Astrocyte of the cerebellum (primary cell): ENCODE measurements at regions not wholly inside any gene's neighbourhood (a gene's known extent, or its start where the extent isn't known, plus 50 kb on each side); places are given as distances from the start of the nearest gene placed in this dataset.
"Not testable (repeated sequence)": the region's sequence is repeated elsewhere in the genome, so short reads cannot be mapped to it uniquely, and the experiment has no call there.

Source experiments
- DNase-seq: peaks from one replicate; pipeline ENCODE4 v3.0.0-alpha.2; 2011; ENCODE audit warnings: low read depth
- H3K4me3 ChIP-seq: 2 replicates; pipeline ENCODE4 v1.5.1; 2011; ENCODE audit warnings: mild to moderate bottlenecking, low read depth, low read length, moderate library complexity
- in situ Hi-C: cut with HindIII; loops from 2 replicates; pipeline ENCODE4 v1.10.0; 2017; ENCODE audit warnings: low sequenced_read_pairs

GRCh38 chr9:62827957-62828907 is 1638.4 kb downstream of the SPATA31A7 start:
- DNase-seq, H3K4me3 ChIP-seq, in situ Hi-C loops: not testable (repeated sequence)

DNA sequence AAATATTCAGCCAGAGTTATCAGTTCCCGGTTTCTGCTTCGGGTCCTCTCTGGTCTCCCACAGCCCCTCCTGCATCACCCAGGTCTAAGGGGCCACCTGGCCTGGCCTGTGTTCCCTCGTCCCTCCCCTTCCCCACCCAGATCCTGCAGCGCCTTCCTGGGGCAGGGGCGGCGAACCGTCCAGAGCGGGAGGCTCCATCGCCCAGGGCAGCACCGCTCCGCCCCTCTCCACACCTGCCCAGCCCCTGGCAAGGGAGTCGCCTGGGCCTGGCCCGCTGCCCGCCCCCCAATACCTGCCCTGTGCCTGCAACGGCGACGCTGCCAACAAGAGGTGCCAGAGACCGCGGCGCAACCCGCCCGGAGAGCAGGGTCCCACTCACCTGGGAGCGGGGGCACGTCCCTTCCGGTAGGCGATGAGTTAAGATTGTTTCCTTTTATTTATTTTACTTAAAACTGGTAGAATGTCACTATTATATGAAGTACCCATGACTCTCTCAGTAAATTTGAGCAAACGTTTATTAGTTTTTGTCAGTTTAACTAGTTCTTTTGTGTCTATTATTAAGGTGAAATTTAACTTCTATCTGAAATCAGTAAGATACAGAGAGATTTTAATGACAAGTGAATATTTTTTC is 1641.1 kb downstream of the SPATA31A7 start:
- H3K4me3 ChIP-seq, in situ Hi-C loops, DNase-seq: not testable (repeated sequence)

GRCh38 chr9:62833323-62834200 is 1643.7 kb downstream of the SPATA31A7 start:
- H3K4me3 ChIP-seq, in situ Hi-C loops, DNase-seq: not testable (repeated sequence)

DNA sequence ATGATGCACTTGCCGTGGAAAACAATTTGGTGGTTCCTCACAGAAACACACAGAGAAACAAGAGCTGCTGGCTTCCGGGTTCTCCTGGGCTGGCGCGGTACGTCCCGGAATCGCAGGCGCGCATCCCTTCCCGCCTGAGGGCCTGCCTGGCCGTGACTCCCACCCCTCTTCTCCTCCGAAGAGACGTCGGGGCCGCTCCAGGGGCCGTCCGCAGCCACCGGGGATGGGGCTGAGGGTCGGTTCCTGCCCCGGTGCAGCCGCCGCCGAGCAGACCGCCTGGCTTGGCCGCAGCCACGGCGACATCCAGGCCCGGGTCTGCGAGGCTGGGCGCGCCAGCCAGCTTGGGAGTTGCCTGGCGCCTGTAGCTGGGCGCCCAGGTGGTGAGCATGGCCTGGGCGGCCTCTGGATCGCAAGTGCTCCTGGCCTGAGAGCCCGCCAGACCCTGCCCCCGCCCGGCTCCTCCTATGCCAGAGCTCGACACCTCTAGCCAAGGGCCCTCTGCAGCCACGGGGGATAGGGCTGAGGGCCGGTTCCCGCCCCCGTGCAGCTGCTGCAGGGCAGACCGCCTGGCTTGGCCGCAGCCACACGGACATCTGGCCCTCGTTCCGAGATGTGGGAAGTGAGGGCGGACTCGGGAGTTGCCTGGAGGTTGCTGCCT is 1647.5 kb downstream of the SPATA31A7 start:
- H3K4me3 ChIP-seq: peak overlapping the region; percentile 30
- in situ Hi-C loops, DNase-seq: not testable (repeated sequence)

DNA sequence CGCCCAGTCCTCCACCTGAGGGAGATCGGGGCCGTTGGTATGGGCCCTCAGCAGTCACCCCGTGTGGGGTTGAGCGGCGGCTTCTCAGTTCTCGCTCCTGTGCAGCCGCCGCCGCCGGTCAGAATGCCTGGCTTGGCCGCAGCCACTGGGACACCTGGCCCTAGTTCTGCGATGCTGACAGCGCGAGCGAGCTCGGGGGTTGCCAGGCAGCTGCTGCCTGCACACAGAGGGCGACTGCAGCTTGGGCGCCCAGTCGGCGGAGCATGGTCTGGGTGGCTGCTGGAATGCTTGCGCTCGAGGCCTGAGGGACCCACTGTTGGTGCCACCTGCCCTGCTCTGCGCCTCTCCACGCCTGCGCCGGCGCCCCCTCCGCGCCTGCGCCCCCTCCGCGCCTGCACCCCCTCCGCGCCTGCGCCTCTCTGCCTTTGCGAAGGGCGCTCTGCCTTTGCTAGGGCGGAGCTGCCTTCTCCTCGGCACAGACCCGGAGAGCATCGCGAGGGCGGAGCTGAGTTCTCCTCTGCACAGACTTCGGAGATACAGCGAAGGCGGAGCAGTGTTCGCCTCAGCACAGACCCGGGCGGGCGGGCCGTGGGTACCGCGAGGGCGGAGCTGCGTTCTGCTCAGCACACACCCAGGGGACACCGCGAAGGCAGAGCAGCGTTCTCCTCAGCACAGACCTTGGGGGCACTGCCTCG is 1648.3 kb downstream of the SPATA31A7 start:
- in situ Hi-C loops: not testable (repeated sequence)
- peak; percentile 52 for DNase-seq
- peak overlapping the region; percentile 43 for H3K4me3 ChIP-seq

DNA sequence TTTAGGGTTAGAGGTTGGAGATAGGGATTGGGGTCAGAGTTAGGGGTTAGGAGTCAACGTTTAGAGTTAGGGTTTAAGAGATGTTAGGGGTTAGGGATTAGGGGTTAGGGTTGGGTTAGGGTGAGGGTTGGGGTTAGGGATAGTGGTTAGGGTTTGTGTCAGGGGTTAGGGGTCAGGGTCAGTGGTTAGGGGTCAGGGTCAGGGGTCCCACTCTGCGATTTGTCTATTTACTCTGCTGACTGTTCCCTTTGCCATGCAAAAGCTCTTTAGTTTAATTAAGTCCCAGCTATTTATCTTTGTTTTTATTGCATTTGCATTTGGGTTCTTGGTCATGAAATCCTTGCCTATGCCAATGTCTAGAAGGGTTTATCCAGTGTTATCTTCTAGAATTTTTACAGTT is 1649.3 kb downstream of the SPATA31A7 start:
- DNase-seq, in situ Hi-C loops, H3K4me3 ChIP-seq: not testable (repeated sequence)

- DNase-seq, in situ Hi-C loops, H3K4me3 ChIP-seq: not testable (repeated sequence)
These were observed 1653.3 kb downstream of the SPATA31A7 start for GRCh38 chr9:62843145-62843544.

GRCh38 chr9:62843706-62844290 is 1654.0 kb downstream of the SPATA31A7 start:
- in situ Hi-C loops, DNase-seq, H3K4me3 ChIP-seq: not testable (repeated sequence)

- DNase-seq, H3K4me3 ChIP-seq, in situ Hi-C loops: not testable (repeated sequence)
These were observed 1654.9 kb downstream of the SPATA31A7 start for GRCh38 chr9:62844681-62845185.

GRCh38 chr9:62848258-62848657 is 1658.4 kb downstream of the SPATA31A7 start:
- DNase-seq, in situ Hi-C loops: not testable (repeated sequence)

DNA sequence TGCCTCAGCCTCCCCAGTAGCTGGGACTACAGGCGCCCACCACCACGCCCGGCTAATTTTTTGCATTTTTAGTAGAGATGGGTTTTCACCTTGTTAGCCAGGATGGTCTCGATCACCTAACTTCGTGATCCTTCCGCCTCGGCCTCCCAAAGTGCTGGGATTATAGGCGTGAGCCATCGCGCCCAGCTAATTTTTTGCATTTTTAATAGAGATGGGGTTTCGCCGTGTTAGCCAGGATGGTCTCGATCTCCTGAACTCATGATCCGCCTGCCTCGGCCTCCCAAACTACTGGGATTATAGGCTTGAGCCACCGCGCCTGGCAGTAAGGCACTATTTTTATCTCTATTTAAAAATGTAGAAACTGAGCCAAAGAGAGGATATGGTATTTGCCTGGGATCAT is 1660.2 kb downstream of the SPATA31A7 start:
- DNase-seq, H3K4me3 ChIP-seq, in situ Hi-C loops: not testable (repeated sequence)

More at GRCh38 chr9:62848258-62848657, 1658.4 kb downstream of the SPATA31A7 start:
- not testable (repeated sequence) for H3K4me3 ChIP-seq

DNA sequence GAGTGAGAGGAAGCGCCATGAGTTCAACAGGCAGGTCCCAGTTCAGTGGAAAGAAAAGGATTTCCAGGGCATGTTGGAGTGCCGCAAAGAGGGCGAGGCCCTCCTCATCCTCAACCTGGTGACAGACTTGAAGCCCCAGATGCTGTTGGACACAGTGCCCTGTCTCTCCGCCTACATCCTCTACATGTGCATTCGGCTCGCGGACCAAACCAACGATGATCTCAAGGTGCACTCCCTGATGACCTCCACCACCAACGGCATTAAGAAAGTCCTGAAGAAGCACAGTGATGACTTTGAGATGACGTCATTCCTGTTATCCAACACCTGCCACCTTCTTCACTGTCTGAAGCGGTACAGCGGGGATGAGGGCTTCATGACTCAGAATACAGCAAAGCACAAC is 1667.4 kb downstream of the SPATA31A7 start:
- in situ Hi-C loops, H3K4me3 ChIP-seq, DNase-seq: not testable (repeated sequence)

GRCh38 chr9:62858240-62858639 is 1668.4 kb downstream of the SPATA31A7 start:
- in situ Hi-C loops, DNase-seq, H3K4me3 ChIP-seq: not testable (repeated sequence)

DNA sequence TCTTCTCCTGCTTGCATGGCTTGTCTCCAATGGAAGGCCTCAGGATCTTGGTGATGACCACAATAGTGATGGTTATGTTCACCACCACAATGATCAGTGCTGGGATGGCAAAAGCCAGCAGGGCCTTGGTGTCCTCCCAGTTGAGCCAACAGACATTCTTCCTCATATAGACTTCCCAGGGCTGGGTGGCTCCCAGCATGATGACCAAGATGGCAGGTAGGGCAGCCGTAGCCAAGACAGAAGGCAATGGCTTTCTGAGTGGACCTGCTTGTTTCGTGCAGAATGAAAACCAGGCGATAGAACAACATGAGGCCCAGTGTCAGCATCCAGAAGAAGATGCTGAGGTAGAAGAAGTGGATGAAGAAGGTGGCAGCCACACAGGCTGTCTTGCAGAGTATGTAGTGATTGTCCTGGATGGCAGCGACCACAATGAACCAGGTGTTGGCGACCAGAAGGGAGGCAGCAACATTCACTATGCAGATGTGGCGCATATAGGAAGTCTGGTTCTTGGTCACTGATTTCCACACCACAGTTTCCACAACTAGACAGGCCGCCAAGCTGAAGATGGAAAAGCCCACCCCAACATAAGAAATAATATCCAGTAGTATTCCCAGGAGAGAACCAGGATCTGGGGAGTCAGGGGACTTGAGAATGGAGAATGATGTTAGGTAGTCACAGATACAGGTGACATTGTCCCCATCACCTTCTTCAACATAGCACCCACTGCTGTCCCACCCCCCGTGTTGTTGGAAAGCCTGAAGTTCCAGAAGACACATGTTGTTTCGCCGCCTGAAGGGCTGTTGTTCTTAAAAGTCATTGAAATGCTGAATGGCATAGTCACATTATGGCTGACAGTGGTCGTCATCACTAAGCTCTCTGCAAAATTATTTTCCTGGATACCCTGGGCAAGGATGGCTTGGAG is 1671.4 kb downstream of the SPATA31A7 start:
- H3K4me3 ChIP-seq, DNase-seq, in situ Hi-C loops: not testable (repeated sequence)

DNA sequence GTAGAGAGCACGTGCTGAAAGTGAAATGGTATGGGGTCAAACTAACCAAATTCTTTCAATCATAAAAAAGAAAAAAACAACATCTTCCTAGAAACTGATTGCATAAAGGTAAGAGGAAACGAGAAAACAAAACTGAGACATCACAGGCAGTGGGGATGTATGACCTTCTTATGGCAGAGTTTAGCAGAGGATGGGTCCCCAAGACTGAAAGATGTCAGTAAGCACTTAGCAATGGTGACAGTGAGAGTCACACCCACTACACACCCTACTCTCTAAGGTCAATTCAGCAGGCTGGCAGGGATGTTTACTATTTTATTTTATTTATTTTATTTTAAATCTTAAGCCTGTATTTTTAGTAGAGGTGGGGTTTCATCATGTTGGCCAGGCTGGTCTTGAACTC is 1672.3 kb downstream of the SPATA31A7 start:
- DNase-seq, in situ Hi-C loops, H3K4me3 ChIP-seq: not testable (repeated sequence)
